OCI-LY7 (cell line): ENCODE measurements at regions not wholly inside any gene's neighbourhood (a gene's known extent, or its start where the extent isn't known, plus 50 kb on each side); places are given as distances from the start of the nearest gene placed in this dataset.

Source experiments
- CTCF ChIP-seq: fragments of 200-600 bp; sonication (generic); conservative IDR thresholded peaks from 2 replicates; pipeline ENCODE4 v1.5.1; 2014; ENCODE audit warnings: mild to moderate bottlenecking, antibody characterized with exemption, low read length, moderate library complexity, mixed read lengths
- EZH2phosphoT487 ChIP-seq: fragments of 200-600 bp; sonication (generic); IDR thresholded peaks from 2 replicates; pipeline ENCODE4 v1.6.1; 2018; ENCODE audit warnings: low read depth, borderline replicate concordance, mild to moderate bottlenecking, mixed run types, antibody characterized with exemption, low read length, moderate library complexity, mixed read lengths

- TF ChIP-seq CTCF (no peak), EZH2phosphoT487 (no peak)
These were observed 445.9 kb downstream of the MCTP2 start for GRCh38 chr15:94677202-94677790.
